BJ (cell line): ENCODE measurements at regions not wholly inside any gene's neighbourhood (a gene's known extent, or its start where the extent isn't known, plus 50 kb on each side); places are given as distances from the start of the nearest gene placed in this dataset.

Experiments
- CTCF ChIA-PET: fragments of 350-600 bp; formaldehyde crosslinking; extraction: SDS; loops from one replicate; lab custom pipeline; 2021; ENCODE audit warnings: antibody characterized with exemption, inconsistent platforms; lab: Yijun Ruan, JAX
- POLR2A ChIA-PET: fragments of 300-600 bp; sonication (Branson Sonifier 250); formaldehyde crosslinking; extraction: SDS; loops from one replicate; lab custom pipeline; 2021; ENCODE audit warnings: antibody characterized with exemption; lab: Charles Lee
- DNase-seq: peaks from one replicate; pipeline ENCODE4 v3.0.0-alpha.2; 2011; ENCODE audit warnings: low read depth
- H3K27me3 ChIP-seq: 2 replicates; pipeline ENCODE4 v1.6.0; 2011; ENCODE audit warnings: low read length; ENCODE audit not compliant: control insufficient read depth, insufficient read depth
- H3K36me3 ChIP-seq: 2 replicates; pipeline ENCODE4 v1.5.1; 2011; ENCODE audit warnings: low read length; ENCODE audit not compliant: control insufficient read depth, insufficient read depth
- H3K4me3 ChIP-seq: 2 replicates; pipeline ENCODE4 v1.5.1; 2011; ENCODE audit warnings: low read depth, mild to moderate bottlenecking, control low read depth, low read length
- CTCF ChIP-seq: IDR thresholded peaks from 2 replicates; pipeline ENCODE4 v1.5.1; 2011; ENCODE audit warnings: low read depth, mild to moderate bottlenecking, control low read depth, inconsistent platforms, low read length, moderate library complexity; ENCODE audit not compliant: insufficient read depth

- no peak overlapping the region for H3K4me3 ChIP-seq
- POLR2A ChIA-PET: no interaction called here
- no peaks in the 10 kb centered on the region for H3K36me3 ChIP-seq
- no peak for DNase-seq
- no peaks in the 10 kb centered on the region for H3K27me3 ChIP-seq
- CTCF ChIA-PET: no interaction called here
- no peak for TF ChIP-seq CTCF
Observed at GRCh38 chr18:39698436-39698835, 2132.8 kb upstream of the CELF4 start.

GRCh38 chr18:39693359-39693758, 2127.8 kb upstream of the CELF4 start:
- no peak for TF ChIP-seq CTCF
- no peak for DNase-seq
- ChIA-PET POLR2A (no interaction called here), CTCF (no interaction called here)
- H3K4me3 ChIP-seq: no peak overlapping the region
- no peaks in the 10 kb centered on the region for H3K27me3 ChIP-seq
- no peaks in the 10 kb centered on the region for H3K36me3 ChIP-seq

- no peak for DNase-seq
- H3K4me3 ChIP-seq: no peak overlapping the region
- H3K36me3 ChIP-seq: no peaks in the 10 kb centered on the region
- ChIA-PET POLR2A (no interaction called here), CTCF (no interaction called here)
- H3K27me3 ChIP-seq: no peaks in the 10 kb centered on the region
- TF ChIP-seq CTCF: no peak
Observed at GRCh38 chr18:39692367-39693015, 2126.9 kb upstream of the CELF4 start.

GRCh38 chr18:39685303-39685902, 2119.8 kb upstream of the CELF4 start:
- H3K27me3 ChIP-seq: no peaks in the 10 kb centered on the region
- ChIA-PET CTCF (no interaction called here), POLR2A (no interaction called here)
- TF ChIP-seq CTCF: no peak
- DNase-seq: no peak
- H3K36me3 ChIP-seq: no peaks in the 10 kb centered on the region
- H3K4me3 ChIP-seq: no peak overlapping the region

- H3K36me3 ChIP-seq: no peaks in the 10 kb centered on the region
- TF ChIP-seq CTCF: no peak
- no peaks in the 10 kb centered on the region for H3K27me3 ChIP-seq
- POLR2A ChIA-PET: no interaction called here
- no peak overlapping the region for H3K4me3 ChIP-seq
- CTCF ChIA-PET: no interaction called here
- DNase-seq: no peak
Observed at GRCh38 chr18:39681061-39681460, 2115.5 kb upstream of the CELF4 start.
